RWPE2 (cell line): ENCODE measurements at regions not wholly inside any gene's neighbourhood (a gene's known extent, or its start where the extent isn't known, plus 50 kb on each side); places are given as distances from the start of the nearest gene placed in this dataset.
"Not testable (repeated sequence)": the region's sequence is repeated elsewhere in the genome, so short reads cannot be mapped to it uniquely, and the experiment has no call there.

Source experiments
- ATAC-seq: fragments of 200-7000 bp; cut with Tn5 transposase; 3 replicates; pipeline ENCODE4 v1.9.1; 2021; ENCODE audit warnings: low read depth
- DNase-seq: peaks from one replicate; pipeline ENCODE4 v3.0.0-alpha.2; 2020; ENCODE audit warnings: low spot score
- H3K27ac ChIP-seq: fragments of 450-650 bp; 2 replicates; pipeline ENCODE4 v1.5.1; 2017; ENCODE audit warnings: mild to moderate bottlenecking; ENCODE audit not compliant: poor library complexity, severe bottlenecking
- H3K27me3 ChIP-seq: fragments of 250-450 bp; sonication (Bioruptor Pico); 2 replicates; pipeline ENCODE4 v1.5.1; 2021; ENCODE audit warnings: mild to moderate bottlenecking, moderate library complexity; ENCODE audit not compliant: insufficient read depth, poor library complexity, severe bottlenecking
- H3K36me3 ChIP-seq: fragments of 250-450 bp; sonication (Bioruptor Pico); 2 replicates; pipeline ENCODE4 v1.5.1; 2020; ENCODE audit warnings: low read depth, mild to moderate bottlenecking, moderate library complexity
- H3K4me1 ChIP-seq: fragments of 250-450 bp; sonication (Bioruptor Pico); 2 replicates; pipeline ENCODE4 v1.5.1; 2021; ENCODE audit warnings: mild to moderate bottlenecking, moderate library complexity; ENCODE audit not compliant: insufficient read depth, poor library complexity, severe bottlenecking
- H3K4me3 ChIP-seq: fragments of 250-450 bp; sonication (Bioruptor Pico); 2 replicates; pipeline ENCODE4 v1.5.1; 2021; ENCODE audit warnings: mild to moderate bottlenecking, moderate library complexity; ENCODE audit not compliant: severe bottlenecking
- H3K9me3 ChIP-seq: fragments of 250-450 bp; sonication (Bioruptor Pico); 2 replicates; pipeline ENCODE4 v1.5.1; 2021; ENCODE audit warnings: mild to moderate bottlenecking, moderate library complexity; ENCODE audit not compliant: severe bottlenecking
- CTCF ChIP-seq: fragments of 450-650 bp; IDR thresholded peaks from one replicate; pipeline ENCODE4 v1.5.1; 2017; ENCODE audit warnings: mild to moderate bottlenecking, moderate library complexity; ENCODE audit not compliant: poor library complexity, severe bottlenecking

DNA sequence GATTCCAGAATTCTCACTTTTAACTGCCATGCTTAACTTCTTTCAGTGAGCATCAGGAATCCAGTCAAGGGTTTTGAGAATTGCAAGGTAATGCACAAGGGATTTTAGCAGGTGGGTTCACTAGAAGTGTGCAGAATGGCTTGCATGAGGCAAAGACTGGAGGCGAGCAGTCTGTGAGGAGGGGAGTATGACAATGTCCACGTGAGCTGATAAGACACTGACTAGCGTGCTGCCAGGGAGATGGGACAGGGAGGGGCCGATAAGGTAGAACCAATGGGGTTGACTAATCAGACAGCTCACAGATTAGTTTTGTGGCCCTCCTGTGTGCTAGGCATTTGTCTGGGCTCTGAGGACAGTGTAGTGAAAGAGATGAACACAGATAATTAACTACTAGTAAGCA, 102.0 kb upstream of the DAZL start:
- Histone ChIP-seq H3K27ac (no peak overlapping the region), H3K4me1 (no peaks in the 10 kb centered on the region), H3K4me3 (no peak overlapping the region), H3K36me3 (no peaks in the 10 kb centered on the region), H3K27me3 (no peaks in the 10 kb centered on the region), H3K9me3 (no peaks in the 10 kb centered on the region)
- DNase-seq (no peak), ATAC-seq (no peak; the same call in 2 of the 3 replicates)
- no peak for TF ChIP-seq CTCF

GRCh38 chr3:16708285-16708684, 103.1 kb upstream of the DAZL start:
- no peaks in the 10 kb centered on the region for H3K9me3 ChIP-seq
- ATAC-seq, result no peak
- H3K4me1 ChIP-seq, result no peaks in the 10 kb centered on the region
- H3K27ac ChIP-seq, result no peak overlapping the region
- DNase-seq, result no peak
- no peaks in the 10 kb centered on the region for H3K27me3 ChIP-seq
- no peak overlapping the region for H3K4me3 ChIP-seq
- H3K36me3 ChIP-seq, result no peaks in the 10 kb centered on the region
- TF ChIP-seq CTCF, result no peak

DNA sequence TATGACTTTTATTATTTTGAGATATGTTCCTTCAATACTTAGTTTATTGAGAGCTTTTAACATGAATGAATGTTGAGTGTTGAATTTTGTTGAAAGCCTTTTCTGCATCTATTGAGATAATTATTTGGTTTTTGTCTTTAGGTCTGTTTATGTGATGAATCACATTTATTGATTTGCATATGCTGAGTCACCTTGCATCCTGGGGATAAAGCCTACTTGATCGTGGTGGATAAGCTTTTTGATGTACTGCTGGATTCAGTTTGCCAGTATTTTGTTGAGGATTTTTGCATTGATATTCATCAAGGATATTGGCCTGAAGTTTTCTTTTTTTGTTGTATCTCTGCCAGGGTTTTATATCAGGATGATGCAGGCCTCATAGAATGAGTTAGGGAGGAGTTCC, 106.5 kb upstream of the DAZL start:
- H3K27me3 ChIP-seq, H3K4me3 ChIP-seq, DNase-seq, H3K36me3 ChIP-seq, ATAC-seq, H3K9me3 ChIP-seq, H3K4me1 ChIP-seq, H3K27ac ChIP-seq: not testable (repeated sequence)

DNA sequence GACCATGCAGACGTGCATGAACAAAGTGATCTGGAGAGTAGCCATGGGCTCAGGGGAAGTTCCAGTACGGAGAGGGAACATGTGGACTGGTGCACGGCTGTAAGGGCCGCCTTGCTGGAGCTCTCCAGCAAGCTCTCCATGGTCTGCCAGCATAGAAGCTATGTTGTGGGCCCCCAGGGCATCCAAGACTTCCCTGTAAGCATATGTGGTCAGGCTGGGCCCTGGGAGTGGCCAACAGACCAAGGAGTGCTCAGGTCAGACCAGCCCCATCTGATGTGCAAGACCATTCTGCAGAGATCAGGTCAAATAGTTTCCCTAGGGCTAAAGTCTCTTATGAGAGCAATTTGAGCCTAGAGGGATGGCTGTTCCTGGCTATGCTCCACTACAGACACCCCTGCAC, 110.1 kb upstream of the DAZL start:
- H3K9me3 ChIP-seq, result no peaks in the 10 kb centered on the region
- no peak for DNase-seq

GRCh38 chr3:16719426-16719825, 114.2 kb upstream of the DAZL start:
- Histone ChIP-seq H3K4me1 (no peaks in the 10 kb centered on the region), H3K27me3 (no peaks in the 10 kb centered on the region), H3K4me3 (no peak overlapping the region), H3K27ac (no peak overlapping the region), H3K9me3 (no peaks in the 10 kb centered on the region), H3K36me3 (no peaks in the 10 kb centered on the region)
- ATAC-seq, result no peak
- TF ChIP-seq CTCF, result no peak
- DNase-seq, result no peak

More for the DNA sequence above, 110.1 kb upstream of the DAZL start:
- Histone ChIP-seq H3K36me3 (no peaks in the 10 kb centered on the region), H3K4me1 (no peaks in the 10 kb centered on the region), H3K27ac (no peak overlapping the region), H3K27me3 (no peaks in the 10 kb centered on the region), H3K4me3 (no peak overlapping the region)
- no peak for TF ChIP-seq CTCF
- ATAC-seq, result no peak
